Cardiac septum (tissue), 1 donor: ENCODE measurements at regions not wholly inside any gene's neighbourhood (a gene's known extent, or its start where the extent isn't known, plus 50 kb on each side); places are given as distances from the start of the nearest gene placed in this dataset.
"Not testable (repeated sequence)": the region's sequence is repeated elsewhere in the genome, so short reads cannot be mapped to it uniquely, and the experiment has no call there.

Source experiments
- DNase-seq: peaks from one replicate; pipeline ENCODE4 v3.0.0-alpha.2; 2020; ENCODE audit warnings: low spot score
- intact Hi-C: fragments of 100-400 bp; cut with DNase I; formaldehyde crosslinking; loops from one replicate; pipeline ENCODE4 v1.14.0; 2022
- donor health status: DM: no; HTN: no; CAD: no.

DNA sequence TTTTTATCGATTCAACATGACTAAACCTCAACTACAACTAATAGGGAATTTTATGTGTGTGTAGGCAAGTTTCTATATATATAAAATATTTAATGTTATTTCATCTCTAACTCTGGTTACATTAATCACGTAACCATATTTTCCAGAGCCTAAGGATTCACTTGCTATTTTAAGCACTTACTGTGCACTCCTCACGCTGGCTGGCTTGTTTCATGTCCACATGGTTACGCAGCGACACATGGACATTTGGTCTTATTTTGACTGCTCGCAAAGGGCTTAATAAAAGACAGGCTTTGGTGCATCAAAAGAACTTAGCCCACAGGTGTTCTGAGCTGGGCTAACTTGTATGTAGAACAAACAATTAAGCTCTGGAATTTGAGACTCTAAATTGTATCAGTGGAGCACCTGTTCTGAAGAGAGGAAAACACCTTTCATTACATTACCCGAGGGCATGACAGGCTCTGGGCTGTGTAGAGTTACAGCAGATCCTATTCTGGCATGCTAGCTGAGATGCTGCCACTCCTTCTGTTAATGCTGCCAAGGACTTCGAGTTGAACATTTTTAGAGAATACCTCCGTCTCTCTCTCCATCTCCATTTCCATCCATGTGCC lies 130.0 kb upstream of the NR2F2 start:
- intact Hi-C loops = no loop called here
- no peak for DNase-seq

DNA sequence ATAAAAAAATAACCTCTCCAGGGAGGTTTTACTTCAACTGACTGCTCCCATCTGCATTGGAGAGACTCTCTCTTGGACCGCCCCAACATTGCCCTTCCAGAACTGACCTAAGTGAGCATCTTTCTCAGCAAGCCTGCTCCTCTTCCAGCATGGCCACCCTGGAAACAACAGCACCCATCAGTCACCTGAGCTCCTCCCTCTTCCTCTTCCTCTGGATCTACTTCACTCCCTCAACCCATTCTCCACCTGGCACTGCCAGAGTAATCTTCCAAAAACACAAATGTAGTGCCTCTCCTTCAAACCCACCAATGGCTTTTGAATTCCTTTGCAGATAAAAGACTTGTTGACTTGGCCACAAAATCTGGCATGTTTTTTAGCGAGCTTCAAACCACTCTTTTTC lies 128.8 kb upstream of the NR2F2 start:
- DNase-seq = no peak
- intact Hi-C loops = no loop called here

DNA sequence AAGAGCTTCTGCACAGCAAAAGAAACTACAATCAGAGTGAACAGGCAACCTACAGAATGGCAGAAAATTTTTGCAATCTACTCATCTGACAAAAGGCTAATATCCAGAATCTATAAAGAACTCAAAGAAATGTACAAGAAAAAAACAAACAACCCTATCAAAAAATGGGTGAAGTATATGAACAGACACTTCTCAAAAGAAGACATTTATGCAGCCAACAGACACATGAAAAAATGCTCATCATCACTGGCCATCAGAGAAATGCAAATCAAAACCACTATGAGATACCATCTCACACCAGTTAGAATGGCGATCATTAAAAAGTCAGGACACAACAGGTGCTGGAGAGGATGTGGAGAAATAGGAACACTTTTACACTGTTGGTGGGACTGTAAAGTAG lies 124.9 kb upstream of the NR2F2 start:
- DNase-seq, intact Hi-C loops: not testable (repeated sequence)

DNA sequence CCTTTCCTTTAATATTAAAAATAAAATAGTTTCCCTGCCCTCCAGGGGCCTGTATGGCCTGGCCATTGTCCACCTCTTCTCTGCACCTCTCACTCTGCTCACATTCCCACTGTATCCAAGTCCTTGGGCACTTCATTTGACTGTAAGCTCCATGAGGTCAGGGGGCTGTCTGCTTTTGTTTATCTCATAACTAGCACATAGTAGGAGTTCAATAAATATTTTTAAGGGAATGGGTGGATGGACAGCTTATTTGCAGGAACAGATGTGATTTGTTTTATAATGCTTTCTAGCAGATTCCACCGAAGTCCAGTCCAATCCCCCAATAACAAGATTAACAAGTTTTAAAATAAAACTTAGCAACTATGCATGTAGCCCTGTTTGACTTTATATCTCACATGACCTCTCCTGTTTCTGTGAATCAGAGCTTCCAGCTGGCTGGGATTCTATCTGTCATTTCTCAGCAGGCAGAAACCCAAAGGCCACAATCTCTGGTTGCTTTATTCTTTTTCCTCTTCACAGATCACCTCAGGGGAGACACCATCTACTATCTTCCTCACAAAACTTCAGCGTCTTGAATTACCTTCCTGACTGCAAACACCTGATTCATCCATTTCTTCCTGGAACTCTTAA lies 123.0 kb upstream of the NR2F2 start:
- DNase-seq = no peak
- intact Hi-C loops = no loop called here

DNA sequence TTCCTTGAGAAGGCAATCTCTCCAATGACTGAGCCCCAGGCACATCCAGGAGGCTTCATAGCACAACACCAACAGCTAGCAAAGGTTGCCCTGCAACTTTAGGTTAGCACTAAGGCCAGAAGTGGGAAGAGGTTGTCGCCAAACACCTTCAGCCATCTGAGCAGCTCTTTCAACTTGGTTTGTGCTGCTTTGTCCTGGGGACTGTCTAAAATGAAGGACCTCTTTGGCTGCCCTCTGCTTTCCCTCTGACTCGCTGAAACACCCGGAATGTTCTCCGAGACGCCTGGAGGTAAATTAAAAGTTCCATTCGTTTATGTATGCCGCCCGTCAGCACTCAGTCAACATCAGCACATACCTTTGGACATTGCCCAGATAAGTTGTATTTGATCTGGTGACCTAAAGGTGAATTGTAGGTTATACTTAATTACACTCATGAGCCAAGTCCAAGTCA lies 121.2 kb upstream of the NR2F2 start:
- intact Hi-C loops = no loop called here
- DNase-seq = no peak

DNA sequence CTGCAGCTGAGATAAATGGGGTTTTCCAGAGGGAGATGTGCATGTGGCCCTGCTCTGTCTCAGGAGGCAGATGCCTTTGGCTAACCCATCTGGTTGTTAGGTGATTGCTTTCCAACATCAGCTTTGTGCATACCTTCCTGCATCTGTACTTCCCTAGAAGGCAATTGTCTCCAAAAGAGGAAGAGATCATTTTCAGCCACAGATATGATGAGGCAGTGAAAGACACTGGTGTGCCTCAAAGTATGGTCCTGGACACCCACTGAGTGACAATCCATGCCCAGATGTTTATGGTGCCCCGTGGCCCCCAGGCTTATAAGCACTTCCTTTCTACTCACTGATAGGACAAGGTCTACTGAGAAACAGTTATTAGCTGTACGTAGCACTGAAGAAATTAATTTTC lies 117.5 kb upstream of the NR2F2 start:
- intact Hi-C loops = no loop called here
- DNase-seq = no peak

DNA sequence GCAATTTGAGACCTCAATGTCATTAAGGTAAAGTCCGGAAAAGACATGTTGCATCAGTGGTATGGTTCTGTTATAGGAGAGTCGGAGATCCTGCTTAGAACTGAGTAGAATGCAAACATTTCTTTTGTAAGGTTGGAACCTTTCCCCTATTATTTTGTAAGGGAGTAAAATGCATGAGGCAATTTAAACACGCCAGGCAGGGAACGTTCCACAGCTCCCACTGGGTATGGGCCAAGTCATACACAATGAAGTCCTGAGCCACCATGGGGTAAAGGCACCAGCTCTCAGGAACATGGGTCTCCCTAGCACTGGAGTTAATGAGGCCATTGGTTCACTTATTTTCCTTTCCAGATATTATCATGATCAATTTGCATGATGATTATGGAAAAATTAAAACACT lies 116.6 kb upstream of the NR2F2 start:
- intact Hi-C loops = no loop called here
- DNase-seq = no peak

DNA sequence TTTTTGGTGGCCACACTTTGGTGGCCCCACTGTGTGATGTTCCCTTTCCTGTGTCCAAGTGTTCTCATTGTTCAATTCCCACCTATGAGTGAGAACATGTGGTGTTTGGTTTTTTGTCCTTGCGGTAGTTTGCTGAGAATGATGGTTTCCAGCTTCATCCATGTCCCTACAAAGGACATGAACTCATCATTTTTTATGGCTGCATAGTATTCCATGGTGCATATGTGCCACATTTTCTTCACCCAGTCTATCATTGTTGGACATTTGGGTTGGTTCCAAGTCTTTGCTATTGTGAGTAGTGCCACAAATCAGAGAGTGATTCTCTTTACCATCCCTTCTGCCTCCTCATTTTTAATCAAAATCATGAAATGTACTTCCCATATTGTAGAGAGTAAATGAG lies 114.0 kb upstream of the NR2F2 start:
- intact Hi-C loops, DNase-seq: not testable (repeated sequence)

DNA sequence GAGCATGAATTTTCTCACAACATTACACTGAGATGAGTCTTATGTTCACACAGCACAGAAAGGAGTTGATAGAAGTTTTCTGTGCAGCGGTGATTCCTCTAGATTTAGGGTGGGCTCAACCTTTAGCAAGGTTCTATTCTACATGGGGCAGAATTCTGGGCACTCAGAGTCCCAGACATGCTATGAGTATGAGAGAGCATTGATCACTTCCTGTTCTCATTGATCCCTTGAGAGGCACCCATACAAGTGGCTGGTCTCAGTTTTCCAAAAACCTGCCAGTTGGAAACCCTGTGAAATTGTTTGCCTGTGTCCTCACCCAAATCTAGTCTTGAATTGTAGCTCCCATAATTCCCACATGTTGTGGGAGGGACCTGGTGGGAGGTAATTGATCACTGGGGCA lies 112.5 kb upstream of the NR2F2 start:
- no peak for DNase-seq
- intact Hi-C loops = no loop called here

DNA sequence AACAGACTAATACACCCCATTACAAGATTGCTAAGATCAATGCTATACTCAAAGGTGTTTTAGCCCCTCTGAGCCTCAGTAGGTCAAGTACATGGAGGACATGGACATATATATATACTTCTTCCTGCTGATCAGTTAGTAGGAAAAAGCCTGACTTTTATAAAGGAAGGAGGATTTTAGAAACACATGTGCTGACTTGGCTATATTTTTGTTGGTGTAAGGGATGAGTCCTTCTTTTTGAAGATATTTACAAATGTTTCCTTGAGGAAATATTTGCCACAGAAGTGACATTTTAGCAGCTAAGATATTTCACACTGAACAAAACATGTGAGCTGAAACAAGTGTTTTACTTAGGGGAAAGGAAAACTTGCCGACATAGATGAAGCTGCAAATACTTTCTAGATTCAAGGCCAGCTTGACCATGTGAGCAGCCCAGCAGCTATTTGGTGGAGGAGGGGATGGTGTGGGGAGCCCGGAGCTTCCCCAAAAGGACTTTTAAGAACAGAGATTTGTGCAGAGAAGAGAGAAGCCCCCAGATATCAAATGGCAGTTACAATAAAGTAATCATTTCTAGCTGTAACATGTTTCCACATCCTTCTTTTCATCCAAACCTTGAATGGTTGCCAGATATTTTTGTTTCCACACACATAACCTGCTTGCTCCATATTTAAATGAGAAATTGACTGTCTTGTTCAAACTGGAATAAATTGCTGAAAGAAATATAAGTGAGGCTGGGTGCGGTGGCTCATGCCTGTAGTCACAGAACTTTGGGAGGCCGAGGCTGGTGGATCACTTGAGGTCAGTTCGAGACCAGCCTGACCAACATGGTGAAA lies 111.7 kb upstream of the NR2F2 start:
- DNase-seq = no peak
- intact Hi-C loops = no loop called here

DNA sequence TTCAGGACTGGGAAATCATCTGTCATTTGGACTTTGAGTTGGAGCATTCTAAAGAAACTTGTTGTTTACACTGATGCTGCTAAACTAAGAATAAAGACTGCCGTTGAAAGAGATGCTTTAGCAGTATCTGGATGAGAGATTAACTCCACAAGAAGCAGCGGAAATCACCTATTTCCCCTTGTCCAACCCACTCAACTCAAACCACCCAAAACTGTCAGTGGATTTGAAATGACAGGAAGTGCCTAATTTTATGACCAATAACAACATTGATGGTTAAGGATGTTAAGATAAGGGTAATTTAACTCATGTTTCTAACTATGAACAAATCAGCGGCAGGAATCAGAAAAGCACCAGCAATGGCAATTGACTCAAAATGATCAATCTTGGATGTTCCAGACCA lies 110.8 kb upstream of the NR2F2 start:
- no peak for DNase-seq
- intact Hi-C loops = no loop called here

DNA sequence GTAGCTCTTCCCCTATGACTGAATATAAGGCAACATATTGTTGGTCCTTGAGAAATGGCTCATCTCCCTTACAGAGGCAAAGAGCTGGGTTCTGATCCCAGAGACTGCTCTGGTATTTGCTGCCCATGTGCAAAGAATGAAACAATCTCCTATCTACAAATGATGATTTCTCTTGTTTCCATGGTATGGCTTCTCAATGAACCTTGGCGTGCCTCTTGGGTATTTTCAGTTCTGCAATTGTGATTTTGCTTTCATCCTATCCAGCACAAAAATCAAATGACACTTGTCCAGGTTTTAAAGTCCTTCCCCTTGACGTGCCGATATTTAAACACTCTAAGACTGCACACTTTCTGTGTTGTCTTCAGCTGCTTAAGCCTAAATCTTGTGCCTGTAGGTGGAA lies 109.8 kb upstream of the NR2F2 start:
- no peak for DNase-seq
- intact Hi-C loops = no loop called here

DNA sequence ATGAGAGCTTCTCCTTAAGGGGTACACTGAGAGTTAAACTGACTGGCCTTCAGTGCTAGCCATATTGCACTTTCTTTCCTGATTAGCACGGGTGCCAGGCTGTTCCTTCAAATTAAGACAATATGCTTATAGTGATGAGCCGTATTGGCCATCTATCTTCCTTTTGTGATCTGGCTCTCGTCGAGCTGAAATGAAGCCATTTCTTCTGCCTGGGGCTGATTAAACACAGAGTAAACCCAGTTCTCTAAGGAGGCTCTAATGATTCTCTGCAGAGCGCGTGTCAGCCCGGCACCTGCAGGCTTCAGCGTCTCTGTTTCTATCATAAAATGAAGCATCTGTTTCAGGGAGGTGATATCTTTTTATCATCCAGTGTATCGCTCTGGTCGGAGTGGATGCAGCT lies 107.5 kb upstream of the NR2F2 start:
- intact Hi-C loops = no loop called here
- DNase-seq = no peak

DNA sequence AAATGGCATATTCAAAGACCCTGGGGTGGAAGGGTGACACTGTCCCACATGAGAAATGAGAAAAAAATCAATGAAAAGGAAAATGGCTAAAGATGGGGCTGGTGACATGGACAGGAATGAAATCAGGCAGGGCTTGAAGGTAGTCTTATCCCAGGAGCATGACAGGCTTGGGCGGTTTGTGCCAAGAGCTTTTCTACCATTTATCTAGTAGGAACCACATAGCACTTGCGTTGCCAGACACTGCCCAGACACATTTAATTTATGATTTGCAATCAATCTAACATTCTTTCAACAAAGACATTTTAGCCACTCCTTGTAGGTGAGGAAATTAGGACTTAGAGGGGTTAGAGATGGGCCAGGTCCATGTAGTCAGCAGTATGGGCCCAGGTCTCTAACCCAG lies 106.6 kb upstream of the NR2F2 start:
- DNase-seq = no peak

DNA sequence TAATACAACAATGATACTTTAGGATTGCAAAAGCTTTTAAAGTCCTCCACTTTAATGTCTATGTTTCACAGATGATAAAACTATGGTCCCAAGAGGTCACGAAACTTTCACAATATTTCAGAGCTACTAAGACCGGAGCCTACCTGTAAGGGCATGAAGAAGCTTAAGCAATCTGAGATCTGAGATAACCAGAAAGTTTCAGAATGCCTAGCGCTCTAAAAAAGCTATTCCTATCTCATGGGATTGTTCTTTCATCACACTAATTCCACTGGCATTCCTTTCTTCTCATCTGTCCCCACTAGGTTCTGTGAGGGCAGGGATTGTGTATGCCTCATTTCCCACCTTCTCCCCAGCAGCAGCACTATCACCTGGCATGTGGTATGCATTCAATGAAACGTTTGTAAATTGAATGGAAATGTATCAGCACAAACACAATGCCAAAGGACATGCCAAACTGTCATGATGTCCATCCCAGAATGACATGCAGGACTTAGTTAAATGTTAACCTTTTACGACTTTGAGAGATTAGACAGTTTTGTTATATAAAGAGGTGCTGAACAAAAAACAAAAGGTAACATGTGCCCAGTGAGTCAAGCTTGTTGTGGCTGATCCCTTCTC lies 104.7 kb upstream of the NR2F2 start:
- intact Hi-C loops = no loop called here
- no peak for DNase-seq

More for the DNA sequence above, 106.6 kb upstream of the NR2F2 start:
- intact Hi-C loops = no loop called here

DNA sequence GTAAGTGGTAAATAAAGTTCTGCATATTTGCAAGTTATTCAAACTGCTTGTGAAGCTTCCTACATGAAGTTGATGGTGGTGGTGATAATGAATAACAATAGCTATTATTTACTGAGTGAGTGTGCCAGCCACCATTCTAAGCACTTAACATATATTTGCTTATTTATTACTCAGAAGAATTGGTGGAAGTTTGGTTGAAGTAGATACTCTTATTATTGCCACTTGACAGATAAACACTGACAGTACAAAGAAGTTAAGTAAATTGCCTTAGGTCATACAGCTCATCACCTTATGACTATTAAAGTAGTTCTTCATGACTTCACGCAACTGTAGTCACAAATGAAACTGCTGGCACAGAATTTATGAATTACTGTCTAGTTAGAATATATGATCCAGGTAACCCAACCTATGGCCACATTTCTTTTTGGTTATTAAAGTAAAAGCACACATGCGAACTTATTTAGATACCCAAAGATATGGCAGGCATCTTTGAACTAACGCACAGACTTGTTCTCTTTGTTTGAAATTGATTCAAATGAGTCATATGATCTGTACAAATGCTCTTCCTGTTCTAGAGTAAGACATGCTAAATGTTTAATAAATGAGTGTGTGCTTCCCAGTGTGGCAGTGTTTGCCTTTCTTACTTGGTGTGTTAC lies 99.8 kb upstream of the NR2F2 start:
- no peak for DNase-seq
- intact Hi-C loops = no loop called here

DNA sequence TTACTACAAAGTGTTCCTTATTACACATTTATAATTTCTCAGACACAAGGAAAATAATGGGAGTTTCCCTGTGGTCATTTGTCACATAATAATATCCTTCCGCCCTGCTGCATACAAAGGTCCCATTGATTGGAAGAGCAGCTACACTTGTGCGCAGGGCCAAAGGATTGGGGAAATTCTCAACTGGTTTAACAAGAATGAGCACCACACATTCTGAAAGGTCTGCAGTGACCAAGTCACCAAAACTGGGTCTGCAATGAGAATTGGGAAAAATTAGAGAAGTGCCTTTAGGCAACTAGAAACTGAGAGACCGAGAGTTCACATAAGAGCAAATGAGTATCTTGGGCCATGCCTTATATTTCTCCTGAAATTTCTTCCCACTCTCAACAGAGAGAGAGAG lies 98.2 kb upstream of the NR2F2 start:
- no peak for DNase-seq
- intact Hi-C loops = no loop called here

DNA sequence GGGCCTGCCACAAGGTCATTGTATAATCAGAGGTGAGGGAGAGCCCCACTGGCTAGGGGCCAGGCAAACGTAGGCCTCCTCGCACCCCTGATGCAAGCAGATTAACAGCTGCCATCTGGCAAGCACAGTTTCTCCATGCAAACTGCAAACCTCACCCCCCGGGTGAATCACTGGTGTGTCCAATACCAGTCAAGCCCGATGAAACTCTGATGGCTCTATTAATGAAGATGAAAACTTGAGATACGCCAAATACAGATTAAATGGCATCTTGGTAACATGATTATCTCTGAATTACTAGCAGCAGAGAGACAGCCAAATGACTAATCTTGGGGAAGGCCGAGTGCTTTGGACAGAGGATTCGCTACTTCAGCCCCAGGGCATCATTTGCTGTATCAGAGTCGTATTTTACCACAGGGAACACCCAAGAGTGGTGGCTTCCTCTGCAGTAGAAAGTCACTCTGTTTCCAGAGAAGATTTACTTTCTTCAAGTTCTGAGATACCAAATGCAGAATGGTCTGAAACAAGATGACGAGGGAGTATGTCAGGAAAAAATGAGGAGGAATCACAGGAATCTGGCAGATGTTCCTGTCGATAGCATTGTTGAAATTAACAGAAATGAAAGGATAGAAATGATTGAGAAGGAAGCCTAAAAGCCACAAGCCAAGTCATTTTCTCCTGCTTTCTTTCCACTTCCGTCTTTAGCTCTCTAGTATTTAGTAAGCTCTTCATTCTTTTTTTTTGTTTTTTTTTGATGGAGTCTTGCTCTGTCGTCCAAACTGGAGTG lies 96.2 kb upstream of the NR2F2 start:
- intact Hi-C loops = no loop called here
- DNase-seq = no peak

DNA sequence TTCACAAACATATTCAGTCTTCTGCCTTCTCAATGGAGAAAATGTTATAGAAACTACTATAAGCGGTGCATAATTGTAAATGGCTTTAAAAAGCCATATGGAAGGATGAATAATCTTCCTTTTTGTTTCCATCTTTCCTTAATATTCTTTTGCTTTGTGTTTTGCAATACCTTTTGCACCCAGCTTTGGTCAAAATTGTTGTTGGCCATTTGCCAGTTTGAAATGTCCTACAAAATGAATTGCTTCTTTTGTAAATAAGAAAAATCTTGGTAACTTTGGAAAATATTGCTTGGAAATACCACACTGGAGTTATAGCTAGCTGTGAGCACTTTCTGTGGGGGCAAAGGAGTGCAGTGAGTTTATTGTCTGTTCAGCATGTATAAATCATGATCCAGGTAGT lies 93.5 kb upstream of the NR2F2 start:
- DNase-seq = no peak
- intact Hi-C loops = no loop called here
